Heart left ventricle (tissue), 16 donors: ENCODE measurements at regions not wholly inside any gene's neighbourhood (a gene's known extent, or its start where the extent isn't known, plus 50 kb on each side); places are given as distances from the start of the nearest gene placed in this dataset.

Experiments
- ATAC-seq, 4 donors: fragments of 200-7000 bp; cut with Tn5 transposase; one replicate each; pipeline ENCODE4 v1.9.1; 2020 to 2022; ENCODE audit warnings: moderate library complexity in 4 of 4, mild to moderate bottlenecking in 3 of 4, moderate number of reproducible peaks in 1 of 4
- DNase-seq, 5 donors: peaks; one replicate each; pipeline ENCODE4 v3.0.0-alpha.2; 2020
- H3K27ac ChIP-seq, 12 donors: fragments of 200-600 bp; sonication (generic) in 4 of 12; one replicate each; pipeline versions ENCODE4 v1.5.0 to v1.8.0; 2016 to 2022; ENCODE audit warnings: mild to moderate bottlenecking in 2 of 12
- H3K27me3 ChIP-seq, 9 donors: fragments of 200-600 bp; sonication (generic) in 2 of 9; one replicate each; pipeline versions ENCODE4 v1.5.1 to v1.8.0; 2016 to 2022; ENCODE audit warnings: mild to moderate bottlenecking in 3 of 9
- H3K36me3 ChIP-seq, 9 donors: fragments of 200-600 bp; sonication (generic) in 2 of 9; one replicate each; pipeline versions ENCODE4 v1.5.0 to v1.8.0; 2018 to 2022; ENCODE audit warnings: mild to moderate bottlenecking in 2 of 9
- H3K4me1 ChIP-seq, 12 donors: fragments of 200-600 bp; sonication (generic) in 4 of 12; one replicate each; pipeline versions ENCODE4 v1.5.0 to v1.8.0; 2016 to 2022; ENCODE audit warnings: mild to moderate bottlenecking in 3 of 12
- H3K4me3 ChIP-seq, 12 donors: fragments of 200-600 bp; sonication (generic) in 4 of 12; one replicate each; pipeline versions ENCODE4 v1.5.0 to v1.8.0; 2017 to 2022; ENCODE audit warnings: mild to moderate bottlenecking in 9 of 12, moderate library complexity in 4 of 12
- H3K9me3 ChIP-seq, 12 donors: fragments of 200-600 bp; sonication (generic) in 4 of 12; one replicate each; pipeline versions ENCODE4 v1.5.0 to v1.8.0; 2016 to 2022; ENCODE audit warnings: mild to moderate bottlenecking in 1 of 12
- CTCF ChIP-seq, 12 donors: fragments of 200-600 bp; sonication (generic) in 4 of 12; IDR thresholded peaks; one replicate each; pipeline versions ENCODE4 v1.5.0 to v1.8.0; 2018 to 2022; ENCODE audit warnings: antibody characterized with exemption in 12 of 12, mild to moderate bottlenecking in 5 of 12
- POLR2A ChIP-seq, 2 donors: fragments of 450-650 bp; IDR thresholded peaks; one replicate each; pipeline ENCODE4 v1.6.1; 2017; ENCODE audit warnings: antibody characterized with exemption in 2 of 2, mild to moderate bottlenecking in 2 of 2, moderate library complexity in 2 of 2
- WGBS, 4 donors: extraction: QIAGEN DNeasy Blood & Tissue Kit in 2 of 4; methylation state at CpG; one replicate each; pipeline versions ENCODE4 v1.1.5 to v1.1.7; 2013 to 2018; 5-methylcytosine and 5-hydroxymethylcytosine counted together
- intact Hi-C, 10 donors: fragments of 100-400 bp; cut with DNase I; formaldehyde crosslinking; loops; one replicate each; pipeline versions ENCODE4 v1.11.1 to v1.14.2; 2022
- donor health status: ischemic (EF 13 %, LVEDD 7.1; RV severe dilation, severe dysfunction).
- donor health status: healthy with polysubstance abuse.
- donor health status: DM: no; HTN: yes; CAD: no.
- donor health status: DM: no; HTN: no; CAD: no.
- donor health status: ischemic (EF 25% LVEDD 6.9; RV normal size, moderate dysfunction).
- donor health status: ischemic (EF 25% LVEDD 5.7; RV mildly dilated, moderate dysfunction).
- donor health status: healthy.
- donor health status: DM: yes; HTN: yes; CAD: no.
- donor health status: ischemic (EF 35%, LVEDD 5.7; RV mildly dilated, moderate dysfunction).
- donor health status: nonischemic (EF 11% LVEDD 7.7; RV severe dilation, severe dysfunction).
- donor health status: DM: yes; HTN: yes; CAD: no.
- donor health status: PGD.
- donor health status: ischemic (EF 29% LVEDD 5.4; RV normal size, mild dysfunction).
- donor health status: nonischemic (EF 23%, LVEDD 6.1; RV moderate dilation, normal function).

DNA sequence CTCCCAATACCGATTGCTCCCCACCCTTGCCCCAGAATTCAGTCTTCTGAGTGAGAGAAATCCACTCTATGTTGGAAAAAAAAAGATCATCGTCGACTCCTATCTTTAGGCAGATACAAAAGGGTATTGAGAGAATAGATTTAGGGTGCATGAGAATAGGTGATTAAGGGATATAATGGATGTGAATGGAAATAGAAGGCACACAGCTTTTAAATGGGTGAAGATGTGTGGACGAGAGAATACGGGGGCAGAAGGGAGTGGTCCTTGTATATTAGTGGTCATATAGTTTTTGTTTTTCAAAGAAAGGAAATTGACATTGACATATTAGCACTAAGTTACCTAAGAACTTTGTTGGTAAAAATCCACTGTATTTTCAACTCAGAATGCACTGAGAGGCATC lies 98.6 kb upstream of the HDAC9 start:
- Histone ChIP-seq H3K4me3 (no peak overlapping the region), H3K27me3 (no peaks in the 10 kb centered on the region), H3K27ac (no peak overlapping the region), H3K4me1 (peaks cover 0 to 24% (median 7%) of the 10 kb centered on the region in 12 donors), H3K36me3 (no peaks in the 10 kb centered on the region), H3K9me3 (no peaks in the 10 kb centered on the region)
- 86 to 92% (median 87%) methylated on average over 5 of the region's 5 CpGs for WGBS, 4 donors
- ATAC-seq (no peak), DNase-seq (no peak)
- intact Hi-C loops = loop anchor here in 3 of 10 donors (10.0 kb wide), 2 partner anchors 98 to 168 kb away; partner anchors contain the start of gene HDAC9 (in 2 of the 3)
- TF ChIP-seq POLR2A (IDR thresholded peaks at IDR 0.05) (no peak), CTCF (IDR thresholded peaks at IDR 0.05) (no peak)

GRCh38 chr7:18399436-18400235 lies 95.9 kb upstream of the HDAC9 start:
- intact Hi-C loops = loop anchor here in 3 of 10 donors (10.0 kb wide), 2 partner anchors 95 to 165 kb away; partner anchors contain the start of gene HDAC9 (in 2 of the 3)
- WGBS, 4 donors = 84 to 93% (median 90%) methylated on average over 4 of the region's 4 CpGs
- DNase-seq = no peak
- ATAC-seq = no peak
- TF ChIP-seq CTCF (IDR thresholded peaks at IDR 0.05) = no peak
- no peak for TF ChIP-seq POLR2A (IDR thresholded peaks at IDR 0.05)
- Histone ChIP-seq H3K27me3 (no peaks in the 10 kb centered on the region), H3K4me1 (peaks cover 0 to 20% (median 0%) of the 10 kb centered on the region in 12 donors), H3K27ac (no peak overlapping the region), H3K9me3 (no peaks in the 10 kb centered on the region), H3K4me3 (no peak overlapping the region), H3K36me3 (no peaks in the 10 kb centered on the region)

DNA sequence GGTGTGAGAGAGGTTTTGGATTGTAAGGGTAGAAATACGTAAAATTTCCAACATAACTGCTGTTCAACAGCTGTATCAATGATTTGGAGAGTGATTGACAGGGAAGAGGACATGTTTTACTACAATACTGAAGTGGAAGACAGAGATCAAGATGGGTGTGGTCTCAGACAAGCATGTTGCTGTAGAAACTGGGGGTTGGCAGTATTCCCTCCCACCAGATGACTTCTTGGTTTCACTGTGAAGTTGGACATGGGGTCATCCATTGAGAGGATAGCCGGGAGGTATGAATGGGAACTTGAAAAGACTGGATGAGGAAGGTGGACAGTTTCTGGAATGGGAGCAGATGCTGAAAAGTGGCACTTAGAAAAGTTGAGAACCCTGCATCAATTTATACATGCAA lies 95.3 kb upstream of the HDAC9 start:
- intact Hi-C loops = no loop called here
- Histone ChIP-seq H3K9me3 (no peaks in the 10 kb centered on the region), H3K36me3 (no peaks in the 10 kb centered on the region), H3K4me1 (peaks cover 0 to 24% (median 0%) of the 10 kb centered on the region in 12 donors), H3K4me3 (no peak overlapping the region), H3K27me3 (no peaks in the 10 kb centered on the region), H3K27ac (no peak overlapping the region)
- no peak for TF ChIP-seq CTCF (IDR thresholded peaks at IDR 0.05)
- TF ChIP-seq POLR2A (IDR thresholded peaks at IDR 0.05) = no peak
- WGBS, 4 donors = 89 to 96% (median 94%) methylated on average over 2 of the region's 2 CpGs
- DNase-seq (no peak), ATAC-seq (no peak)

DNA sequence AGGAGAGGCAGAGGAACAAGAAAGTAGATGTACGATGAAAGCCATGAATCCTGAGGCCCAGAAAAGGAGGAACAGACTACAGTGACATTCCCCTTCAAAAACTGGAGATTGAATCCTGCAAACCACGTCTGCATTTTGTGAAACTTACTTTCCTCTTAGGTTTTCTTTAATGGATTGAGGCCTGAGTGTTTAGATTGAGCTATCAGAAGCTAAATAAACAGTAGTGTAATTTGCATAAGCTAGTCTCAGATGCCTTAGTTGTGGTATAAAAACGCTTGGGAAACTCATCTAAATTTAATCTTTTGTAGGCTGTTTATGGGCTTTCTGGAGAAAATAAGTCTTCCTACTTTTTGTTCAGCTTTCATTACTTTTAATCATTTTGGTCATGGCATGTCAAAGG lies 94.8 kb upstream of the HDAC9 start:
- H3K36me3 ChIP-seq = no peaks in the 10 kb centered on the region
- H3K4me3 ChIP-seq = no peak overlapping the region
- H3K27me3 ChIP-seq = no peaks in the 10 kb centered on the region
- ATAC-seq (no peak), DNase-seq (no peak)
- H3K27ac ChIP-seq = peak overlapping the region in 1 of 12 donors; percentile 39
- intact Hi-C loops = no loop called here
- WGBS, 4 donors = 84 to 87% (median 85%) methylated on average over 3 of the region's 3 CpGs
- H3K4me1 ChIP-seq = peaks cover 0 to 27% (median 0%) of the 10 kb centered on the region in 12 donors
- TF ChIP-seq CTCF (IDR thresholded peaks at IDR 0.05) (no peak), POLR2A (IDR thresholded peaks at IDR 0.05) (no peak)
- no peaks in the 10 kb centered on the region for H3K9me3 ChIP-seq
